ENCODE measurements at regions not wholly inside any gene's neighbourhood (a gene's known extent, or its start where the extent isn't known, plus 50 kb on each side); places are given as distances from the start of the nearest gene placed in this dataset.

DNA sequence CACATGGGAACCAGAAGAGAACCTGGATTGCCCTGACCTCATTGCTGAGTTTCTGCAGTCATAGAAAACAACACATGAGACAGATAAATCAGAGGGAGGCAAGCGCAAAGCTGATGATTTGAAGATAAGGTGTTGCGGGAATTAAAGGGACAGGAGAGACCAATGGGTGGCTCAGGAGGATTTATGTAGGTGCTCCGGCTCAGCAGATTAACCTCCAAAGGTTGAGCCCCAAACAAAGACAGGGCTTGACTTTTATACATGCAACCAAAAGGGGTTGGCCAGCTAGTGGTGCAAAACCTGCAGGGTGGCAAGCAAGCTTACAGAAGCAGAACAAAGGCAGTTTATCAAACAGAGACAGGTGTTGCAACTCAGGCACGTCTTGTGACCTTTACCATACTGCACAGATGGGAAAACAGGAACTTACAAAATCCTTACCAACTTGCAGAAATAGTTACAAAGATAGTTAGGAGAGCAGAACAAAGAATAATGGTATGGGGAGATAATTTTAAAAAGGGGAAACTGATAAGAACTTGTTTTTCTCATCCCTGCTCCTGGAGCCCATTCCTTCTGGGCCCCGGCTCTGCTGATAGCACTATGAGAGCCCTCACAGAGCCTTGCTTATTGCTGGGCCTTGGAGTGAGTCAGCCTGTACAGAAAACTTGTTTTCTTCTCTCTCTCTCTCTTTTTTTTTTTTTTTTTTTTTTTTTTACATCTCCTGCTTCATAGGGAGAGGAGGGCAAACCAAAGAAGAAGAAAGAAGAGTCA, 93.6 kb downstream of the SNRPE start:
- no peak for TF ChIP-seq CTCF (IDR thresholded peaks at IDR 0.05; ENCODE audit: low read length)
- no peak for TF ChIP-seq EZH2 (optimal IDR thresholded peaks at IDR 0.05; ENCODE audit: low read depth, low read length)

Data from MM.1S (cell line).